IMR-90 (cell line): ENCODE measurements at regions not wholly inside any gene's neighbourhood (a gene's known extent, or its start where the extent isn't known, plus 50 kb on each side); places are given as distances from the start of the nearest gene placed in this dataset.

Source experiments
- ATAC-seq: fragments of 200-7000 bp; cut with Tn5 transposase; 2 replicates; pipeline ENCODE4 v1.9.1; 2020; ENCODE audit warnings: low read depth, mild to moderate bottlenecking, moderate library complexity
- BruUV-seq: library from RNA; stranded (reverse); fragments of 400-500 nt; replicated peaks from 2 replicates; lab custom pipeline; 2021; lab: Mats Ljungman, UMichigan
- CTCF ChIA-PET: fragments of 300-600 bp; formaldehyde crosslinking; extraction: SDS; loops from one replicate; lab custom pipeline; 2021; ENCODE audit warnings: antibody characterized with exemption; lab: Yijun Ruan, JAX
- POLR2A ChIA-PET: fragments of 300-600 bp; sonication (Branson Sonifier 250); formaldehyde crosslinking; loops from one replicate; lab custom pipeline; 2022; ENCODE audit warnings: antibody characterized with exemption; ENCODE audit not compliant: unreplicated experiment; lab: Charles Lee
- DNase-seq: peaks from one replicate; pipeline ENCODE4 v3.0.0; 2013
- H2AFZ ChIP-seq: replicated peaks from 2 replicates; pipeline ENCODE3; 2013; ENCODE audit warnings: low read length, mild to moderate bottlenecking; ENCODE audit not compliant: poor library complexity
- H2AK5ac ChIP-seq: 2 replicates; pipeline ENCODE4 v1.6.1; 2013; ENCODE audit warnings: low read depth, low read length, inconsistent platforms
- H2AK9ac ChIP-seq: replicated peaks from 2 replicates; pipeline ENCODE3; 2013; ENCODE audit warnings: mild to moderate bottlenecking, low read depth, low read length, moderate library complexity; ENCODE audit not compliant: poor library complexity
- H2BK120ac ChIP-seq: 2 replicates; pipeline ENCODE4 v1.6.1; 2013; ENCODE audit warnings: low read depth, low read length, inconsistent platforms
- H2BK15ac ChIP-seq: 3 replicates; pipeline ENCODE4 v1.6.1; 2013; ENCODE audit warnings: low read depth, low read length, inconsistent platforms
- H2BK20ac ChIP-seq: 2 replicates; pipeline ENCODE4 v1.6.1; 2013; ENCODE audit warnings: low read depth, mild to moderate bottlenecking, inconsistent platforms, low read length, moderate library complexity
- H2BK5ac ChIP-seq: 2 replicates; pipeline ENCODE4 v1.6.1; 2013; ENCODE audit warnings: mild to moderate bottlenecking, low read depth, low read length, inconsistent platforms; ENCODE audit not compliant: poor library complexity, severe bottlenecking
- H3K14ac ChIP-seq: replicated peaks from 2 replicates; pipeline ENCODE4 v1.6.1; 2013; ENCODE audit warnings: low read depth, low read length, inconsistent platforms
- H3K18ac ChIP-seq: 2 replicates; pipeline ENCODE4 v1.6.1; 2013; ENCODE audit warnings: low read depth, low read length, control low read depth
- H3K23ac ChIP-seq: 2 replicates; pipeline ENCODE4 v1.6.1; 2013; ENCODE audit warnings: low read depth, low read length, inconsistent platforms
- H3K27ac ChIP-seq: 2 replicates; pipeline ENCODE4 v1.5.1; 2013; ENCODE audit warnings: mild to moderate bottlenecking, control low read depth, low read length; ENCODE audit not compliant: insufficient read depth
- H3K27me3 ChIP-seq: 2 replicates; pipeline ENCODE4 v1.6.1; 2013; ENCODE audit warnings: low read length; ENCODE audit not compliant: control insufficient read depth, insufficient read depth
- H3K36me3 ChIP-seq: 2 replicates; pipeline ENCODE4 v1.6.1; 2013; ENCODE audit warnings: low read length, mixed read lengths; ENCODE audit not compliant: control insufficient read depth, insufficient read depth
- H3K4ac ChIP-seq: 2 replicates; pipeline ENCODE4 v1.6.1; 2013; ENCODE audit warnings: low read depth, low read length, inconsistent platforms
- H3K4me1 ChIP-seq: 2 replicates; pipeline ENCODE4 v1.6.1; 2013; ENCODE audit warnings: low read length, mixed read lengths; ENCODE audit not compliant: control insufficient read depth, insufficient read depth
- H3K4me2 ChIP-seq: 2 replicates; pipeline ENCODE4 v1.6.1; 2013; ENCODE audit warnings: low read depth, mild to moderate bottlenecking, control low read depth, low read length, moderate library complexity
- H3K4me3 ChIP-seq: 2 replicates; pipeline ENCODE4 v1.5.1; 2013; ENCODE audit warnings: low read depth, mild to moderate bottlenecking, control low read depth, low read length, moderate library complexity; ENCODE audit not compliant: insufficient read depth
- H3K56ac ChIP-seq: 2 replicates; pipeline ENCODE4 v1.6.1; 2013; ENCODE audit warnings: low read length, inconsistent platforms; ENCODE audit not compliant: insufficient read depth; ENCODE audit errors: extremely low read depth
- H3K79me1 ChIP-seq, 2 experiments: 2 replicates each; pipeline ENCODE4 v1.6.1; 2013; ENCODE audit warnings: low read length in 2 of 2, inconsistent platforms in 1 of 2, low read depth in 1 of 2
- H3K9ac ChIP-seq: 2 replicates; pipeline ENCODE4 v1.6.1; 2013; ENCODE audit warnings: low read depth, low read length, control low read depth
- H3K9me1 ChIP-seq: 2 replicates; pipeline ENCODE4 v1.6.1; 2013; ENCODE audit warnings: low read length, inconsistent platforms; ENCODE audit not compliant: insufficient read depth
- H3K9me3 ChIP-seq: 2 replicates; pipeline ENCODE4 v1.6.1; 2013; ENCODE audit warnings: low read length; ENCODE audit not compliant: control insufficient read depth, insufficient read depth
- H4K20me1 ChIP-seq: 2 replicates; pipeline ENCODE4 v1.6.1; 2013; ENCODE audit warnings: low read length, inconsistent platforms; ENCODE audit not compliant: insufficient read depth
- H4K5ac ChIP-seq: 2 replicates; pipeline ENCODE4 v1.6.1; 2013; ENCODE audit warnings: mild to moderate bottlenecking, low read depth, low read length, control low read depth
- H4K8ac ChIP-seq, 2 experiments: 2 replicates each; pipeline ENCODE4 v1.6.1; 2013; ENCODE audit warnings: low read depth in 2 of 2, low read length in 2 of 2, control low read depth in 1 of 2, inconsistent platforms in 1 of 2
- H4K91ac ChIP-seq: 2 replicates; pipeline ENCODE4 v1.6.1; 2013; ENCODE audit warnings: low read depth, low read length, inconsistent platforms; ENCODE audit not compliant: insufficient read depth
- CEBPB ChIP-seq: IDR thresholded peaks from 2 replicates; pipeline ENCODE4 v1.6.1; 2012; ENCODE audit warnings: low read depth, low read length, improper control_type of control experiment
- CTCF ChIP-seq: conservative IDR thresholded peaks from 2 replicates; pipeline ENCODE4 v1.5.1; 2012; ENCODE audit warnings: mild to moderate bottlenecking, low read depth, low read length, improper control_type of control experiment
- MAZ ChIP-seq: IDR thresholded peaks from 2 replicates; pipeline ENCODE4 v1.6.1; 2012; ENCODE audit warnings: low read depth, mild to moderate bottlenecking, low read length, improper control_type of control experiment, moderate library complexity, borderline replicate concordance
- MXI1 ChIP-seq: IDR thresholded peaks from 2 replicates; pipeline ENCODE4 v1.6.1; 2012; ENCODE audit warnings: low read depth, mild to moderate bottlenecking, low read length, moderate library complexity, borderline replicate concordance
- POLR2A ChIP-seq: IDR thresholded peaks from 2 replicates; pipeline ENCODE4 v1.6.1; 2012; ENCODE audit warnings: mild to moderate bottlenecking, low read depth, low read length
- RAD21 ChIP-seq: IDR thresholded peaks from 2 replicates; pipeline ENCODE4 v1.6.1; 2012; ENCODE audit warnings: low read length, improper control_type of control experiment
- RFX5 ChIP-seq: IDR thresholded peaks from 2 replicates; pipeline ENCODE4 v1.8.0; 2012; ENCODE audit warnings: low read depth, mild to moderate bottlenecking, low read length, moderate library complexity
- USF2 ChIP-seq: fragments of 150-350 bp; IDR thresholded peaks from 2 replicates; pipeline ENCODE4 v1.6.1; 2017; ENCODE audit warnings: mild to moderate bottlenecking, antibody characterized with exemption, low read length, low read depth
- WGBS, 2 experiments: methylation state at CpG; one replicate each; pipeline versions ENCODE4 v1.1.5 to v1.1.7; 2013; ENCODE audit warnings: missing lambda C conversion rate in 2 of 2; ENCODE audit not compliant: insufficient read length in 1 of 2; ENCODE audit errors: extremely low coverage in 2 of 2; 5-methylcytosine and 5-hydroxymethylcytosine counted together
- dilution Hi-C: fragments of 300-500 bp; cut with HindIII; formaldehyde crosslinking; loops from one replicate; pipeline ENCODE4 v1.14.3; 2018; ENCODE audit warnings: low sequenced_read_pairs; ENCODE audit not compliant: unreplicated experiment
- in situ Hi-C: fragments of 300-500 bp; cut with MboI; formaldehyde crosslinking; loops from 3 replicates; pipeline ENCODE4 v1.14.3; 2019; ENCODE audit warnings: low sequenced_read_pairs, inconsistent platforms, mixed read lengths
- intact Hi-C: fragments of 100-400 bp; cut with micrococcal nuclease; formaldehyde crosslinking; loops from 2 replicates; pipeline ENCODE4 v1.10.0; 2022
- TF ChIP-seq, protein P1 (sequence below): fragments of 150-350 bp; IDR thresholded peaks from 2 replicates; pipeline ENCODE4 v1.6.1; 2016; ENCODE audit warnings: low read depth, mild to moderate bottlenecking, low read length, moderate library complexity, borderline replicate concordance

- Histone ChIP-seq H2AK9ac (no peak overlapping the region), H3K23ac (no peak overlapping the region), H3K36me3 (no peaks in the 10 kb centered on the region), H3K4me2 (no peak overlapping the region), H2BK15ac (no peak overlapping the region), H3K18ac (no peak overlapping the region), H3K14ac (no peak overlapping the region), H3K9ac (no peak overlapping the region), H2BK20ac (no peak overlapping the region), H3K4ac (no peak overlapping the region), H3K79me1 (no peaks in the 10 kb centered on the region), H4K20me1 (no peaks in the 10 kb centered on the region; the same call in 1 of the 2 replicates), H3K4me1 (no peaks in the 10 kb centered on the region), H3K9me3 (no peaks in the 10 kb centered on the region), H2BK120ac (no peak overlapping the region), H3K27me3 (peaks cover 60% of the 10 kb centered on the region), H4K8ac (no peak overlapping the region), H3K56ac (no peak overlapping the region), H4K5ac (no peak overlapping the region), H3K27ac (no peak overlapping the region), H3K9me1 (no peaks in the 10 kb centered on the region), H2AK5ac (no peak overlapping the region), H3K4me3 (no peak overlapping the region), H2AFZ (no peak overlapping the region), H4K91ac (no peak overlapping the region), H2BK5ac (no peak overlapping the region)
- intact Hi-C loops, result no loop called here
- no TSS peak for BruUV-seq
- no peak for ATAC-seq
- DNase-seq, result no peak
- POLR2A ChIA-PET, result no interaction called here
- CTCF ChIA-PET, result no interaction called here
- TF ChIP-seq MXI1, result no peak
- no peak for TF ChIP-seq CTCF
- TF ChIP-seq RAD21, result no peak
- no peak for TF ChIP-seq POLR2A
- TF ChIP-seq MAZ, result no peak
- no peak for TF ChIP-seq USF2
- TF ChIP-seq, protein P1, sequence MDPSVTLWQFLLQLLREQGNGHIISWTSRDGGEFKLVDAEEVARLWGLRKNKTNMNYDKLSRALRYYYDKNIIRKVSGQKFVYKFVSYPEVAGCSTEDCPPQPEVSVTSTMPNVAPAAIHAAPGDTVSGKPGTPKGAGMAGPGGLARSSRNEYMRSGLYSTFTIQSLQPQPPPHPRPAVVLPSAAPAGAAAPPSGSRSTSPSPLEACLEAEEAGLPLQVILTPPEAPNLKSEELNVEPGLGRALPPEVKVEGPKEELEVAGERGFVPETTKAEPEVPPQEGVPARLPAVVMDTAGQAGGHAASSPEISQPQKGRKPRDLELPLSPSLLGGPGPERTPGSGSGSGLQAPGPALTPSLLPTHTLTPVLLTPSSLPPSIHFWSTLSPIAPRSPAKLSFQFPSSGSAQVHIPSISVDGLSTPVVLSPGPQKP, result no peak
- no peak for TF ChIP-seq CEBPB
- no peak for TF ChIP-seq RFX5
- in situ Hi-C loops, result no loop called here
- dilution Hi-C loops, result no loop called here
- WGBS, 2 experiments, result no CpG with 5 or more reads among the region's 6 CpGs
These were observed 142.1 kb upstream of the MLN start for GRCh38 chr6:33945931-33946330.
